Natural killer cell (primary cell): ENCODE measurements at regions not wholly inside any gene's neighbourhood (a gene's known extent, or its start where the extent isn't known, plus 50 kb on each side); places are given as distances from the start of the nearest gene placed in this dataset.

ENCODE experiments used
- ATAC-seq, 3 donors: fragments of 150-1000 bp in 2 of 3; fragments of 200-7000 bp in 1 of 3; cut with Tn5 transposase; 1 replicate in 1 of 3; 2 replicates in 2 of 3; pipeline ENCODE4 v1.10.0; 2021; ENCODE audit warnings: mild to moderate bottlenecking in 2 of 3, moderate library complexity in 2 of 3
- DNase-seq, 2 donors: peaks; one replicate each; pipeline versions ENCODE4 v3.0.0 to v3.0.0-alpha.2; 2013 to 2021; ENCODE audit warnings: mixed read lengths in 1 of 2
- H3K27ac ChIP-seq: one replicate; pipeline ENCODE4 v1.5.1; 2013; ENCODE audit warnings: mild to moderate bottlenecking, low read length
- H3K27me3 ChIP-seq: one replicate; pipeline ENCODE4 v1.6.1; 2013; ENCODE audit warnings: low read length; ENCODE audit not compliant: control insufficient read depth, insufficient read depth
- H3K36me3 ChIP-seq: one replicate; pipeline ENCODE4 v1.6.1; 2013; ENCODE audit warnings: low read length; ENCODE audit not compliant: control insufficient read depth, insufficient read depth
- H3K4me1 ChIP-seq: one replicate; pipeline ENCODE4 v1.6.1; 2013; ENCODE audit warnings: low read length; ENCODE audit not compliant: control insufficient read depth, insufficient read depth
- H3K4me3 ChIP-seq: one replicate; pipeline ENCODE4 v1.5.1; 2013; ENCODE audit warnings: low read length
- H3K9me3 ChIP-seq: one replicate; pipeline ENCODE4 v1.6.1; 2013; ENCODE audit warnings: low read length; ENCODE audit not compliant: control insufficient read depth, insufficient read depth
- H3K27ac Mint-ChIP-seq, 2 donors: one replicate each; pipeline ENCODE4 v1.8.0; 2022; ENCODE audit warnings: mild to moderate bottlenecking in 2 of 2, mixed read lengths in 2 of 2, moderate library complexity in 1 of 2
- H3K27me3 Mint-ChIP-seq, 2 donors: one replicate each; pipeline ENCODE4 v1.8.0; 2022; ENCODE audit warnings: low read depth in 2 of 2, mixed read lengths in 2 of 2
- H3K36me3 Mint-ChIP-seq: one replicate; pipeline ENCODE4 v1.8.0; 2022; ENCODE audit warnings: mixed read lengths
- H3K4me1 Mint-ChIP-seq, 2 donors: one replicate each; pipeline ENCODE4 v1.8.0; 2022; ENCODE audit warnings: mixed read lengths in 2 of 2
- H3K4me3 Mint-ChIP-seq: one replicate; pipeline ENCODE4 v1.8.0; 2022; ENCODE audit warnings: mild to moderate bottlenecking, moderate library complexity, mixed read lengths
- H3K9me3 Mint-ChIP-seq, 2 donors: one replicate each; pipeline ENCODE4 v1.8.0; 2022; ENCODE audit warnings: mixed read lengths in 2 of 2
- WGBS: methylation state at CpG from one replicate; pipeline ENCODE4 v1.1.7; 2013; ENCODE audit warnings: missing lambda C conversion rate; ENCODE audit not compliant: insufficient coverage; 5-methylcytosine and 5-hydroxymethylcytosine counted together
- intact Hi-C: fragments of 100-400 bp; cut with micrococcal nuclease; formaldehyde crosslinking; loops from one replicate; pipeline ENCODE4 v1.14.2; 2022
- TF ChIP-seq, protein P1 (sequence below): fragments of 200-600 bp; IDR thresholded peaks from one replicate; pipeline ENCODE4 v1.8.0; 2022; ENCODE audit warnings: antibody characterized with exemption

DNA sequence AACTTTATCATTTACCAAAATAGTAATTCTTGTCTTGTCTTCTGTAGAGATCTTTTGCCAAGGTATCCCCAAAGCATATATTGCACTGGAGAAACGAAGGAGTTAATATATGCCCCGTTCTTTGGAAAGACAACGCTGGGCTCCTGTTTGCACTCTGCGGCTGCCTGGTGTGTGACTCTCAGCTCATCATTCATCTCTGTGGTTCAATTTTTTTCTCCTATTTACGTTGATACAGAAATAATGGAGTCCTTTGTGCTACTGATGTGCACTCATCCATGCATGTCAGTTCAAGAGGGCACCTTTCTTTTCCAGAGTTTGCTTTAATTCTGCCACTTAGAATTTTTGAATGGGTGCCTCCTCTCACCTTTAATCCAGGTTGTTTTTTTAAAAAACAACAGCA lies 655.5 kb downstream of the DCDC2C start:
- H3K4me3 ChIP-seq: no peak overlapping the region
- ATAC-seq: no peak
- H3K4me1 ChIP-seq: no peaks in the 10 kb centered on the region
- Mint-ChIP-seq H3K27me3 (no peaks in the 10 kb centered on the region), H3K36me3 (peaks cover 4% of the 10 kb centered on the region), H3K9me3 (peaks cover 5 to 8% of the 10 kb centered on the region in 2 donors), H3K27ac (no peak overlapping the region), H3K4me1 (no peaks in the 10 kb centered on the region), H3K4me3 (no peak overlapping the region)
- H3K27ac ChIP-seq: no peak overlapping the region
- H3K9me3 ChIP-seq: no peaks in the 10 kb centered on the region
- TF ChIP-seq, protein P1, sequence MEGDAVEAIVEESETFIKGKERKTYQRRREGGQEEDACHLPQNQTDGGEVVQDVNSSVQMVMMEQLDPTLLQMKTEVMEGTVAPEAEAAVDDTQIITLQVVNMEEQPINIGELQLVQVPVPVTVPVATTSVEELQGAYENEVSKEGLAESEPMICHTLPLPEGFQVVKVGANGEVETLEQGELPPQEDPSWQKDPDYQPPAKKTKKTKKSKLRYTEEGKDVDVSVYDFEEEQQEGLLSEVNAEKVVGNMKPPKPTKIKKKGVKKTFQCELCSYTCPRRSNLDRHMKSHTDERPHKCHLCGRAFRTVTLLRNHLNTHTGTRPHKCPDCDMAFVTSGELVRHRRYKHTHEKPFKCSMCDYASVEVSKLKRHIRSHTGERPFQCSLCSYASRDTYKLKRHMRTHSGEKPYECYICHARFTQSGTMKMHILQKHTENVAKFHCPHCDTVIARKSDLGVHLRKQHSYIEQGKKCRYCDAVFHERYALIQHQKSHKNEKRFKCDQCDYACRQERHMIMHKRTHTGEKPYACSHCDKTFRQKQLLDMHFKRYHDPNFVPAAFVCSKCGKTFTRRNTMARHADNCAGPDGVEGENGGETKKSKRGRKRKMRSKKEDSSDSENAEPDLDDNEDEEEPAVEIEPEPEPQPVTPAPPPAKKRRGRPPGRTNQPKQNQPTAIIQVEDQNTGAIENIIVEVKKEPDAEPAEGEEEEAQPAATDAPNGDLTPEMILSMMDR: no peak
- no peak for DNase-seq
- H3K36me3 ChIP-seq: no peaks in the 10 kb centered on the region
- H3K27me3 ChIP-seq: no peaks in the 10 kb centered on the region
- 80% methylated on average over 5 of the region's 5 CpGs for WGBS
- intact Hi-C loops: no loop called here

DNA sequence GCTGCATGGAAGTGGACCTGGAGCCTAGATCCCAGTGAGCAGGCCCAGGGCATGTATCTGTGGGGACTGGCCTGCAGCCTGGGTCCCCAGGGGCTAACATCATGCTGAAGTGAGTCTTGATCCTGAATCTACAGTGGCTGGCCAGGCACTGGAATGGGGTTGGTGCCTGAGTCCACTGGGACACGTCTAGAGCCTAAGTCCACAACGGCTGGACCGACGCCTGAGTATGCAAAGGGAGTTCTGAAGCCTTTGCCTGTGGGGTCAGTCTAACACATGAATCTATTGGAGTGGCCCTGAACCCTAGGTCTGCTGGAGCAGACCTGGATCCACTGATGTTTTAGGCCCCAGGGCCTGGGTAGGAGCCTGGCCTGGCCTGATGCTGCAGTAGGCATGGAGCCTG lies 665.5 kb downstream of the DCDC2C start:
- no peak for ATAC-seq
- no peaks in the 10 kb centered on the region for H3K36me3 ChIP-seq
- H3K27me3 ChIP-seq: no peaks in the 10 kb centered on the region
- intact Hi-C loops: no loop called here
- H3K27ac ChIP-seq: no peak overlapping the region
- H3K9me3 ChIP-seq: peaks cover 14% of the 10 kb centered on the region
- no peaks in the 10 kb centered on the region for H3K4me1 ChIP-seq
- H3K27ac Mint-ChIP-seq: no peak overlapping the region
- 95% methylated on average over 4 of the region's 4 CpGs for WGBS
- no peaks in the 10 kb centered on the region for H3K27me3 Mint-ChIP-seq
- peaks cover 4% of the 10 kb centered on the region for H3K36me3 Mint-ChIP-seq
- TF ChIP-seq, protein P1: no peak
- no peak overlapping the region for H3K4me3 ChIP-seq
- no peaks in the 10 kb centered on the region for H3K4me1 Mint-ChIP-seq
- H3K9me3 Mint-ChIP-seq: peaks cover 22 to 24% of the 10 kb centered on the region in 2 donors
- no peak for DNase-seq
- H3K4me3 Mint-ChIP-seq: no peak overlapping the region

DNA sequence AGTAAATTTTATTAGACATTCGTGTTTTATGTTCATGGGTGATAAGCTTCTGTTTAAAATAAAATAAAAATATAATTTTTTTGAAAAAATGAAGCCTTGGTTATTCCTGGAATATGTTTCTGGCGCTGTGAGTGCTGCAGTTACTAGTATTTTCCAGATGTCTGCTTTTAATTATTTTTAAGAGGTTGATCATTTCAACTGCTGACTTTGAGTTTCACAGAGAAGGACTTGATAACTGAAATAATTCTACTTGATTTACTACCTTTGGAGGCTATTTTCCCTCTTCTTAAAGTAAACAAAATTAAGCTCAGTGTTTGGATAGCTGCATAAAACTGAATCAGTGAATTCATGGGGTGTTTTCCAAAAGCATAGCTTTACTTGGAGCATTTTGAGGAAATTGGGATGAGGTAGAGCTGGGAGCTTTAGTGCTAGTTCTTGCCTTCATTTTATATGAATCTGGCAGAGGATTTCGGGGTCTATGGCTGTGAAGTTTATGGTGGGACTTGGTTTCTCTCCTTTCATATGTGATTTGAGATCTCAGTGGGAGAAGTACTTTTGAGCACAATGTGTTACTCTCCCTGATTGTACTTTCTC lies 666.5 kb downstream of the DCDC2C start:
- H3K9me3 ChIP-seq: peaks cover 14% of the 10 kb centered on the region
- no peaks in the 10 kb centered on the region for H3K27me3 ChIP-seq
- ATAC-seq: no peak
- H3K27me3 Mint-ChIP-seq: no peaks in the 10 kb centered on the region
- H3K4me3 Mint-ChIP-seq: no peak overlapping the region
- H3K4me3 ChIP-seq: no peak overlapping the region
- no peaks in the 10 kb centered on the region for H3K4me1 ChIP-seq
- WGBS: 68% methylated on average over 3 of the region's 3 CpGs
- no peak for DNase-seq
- no peak overlapping the region for H3K27ac Mint-ChIP-seq
- H3K9me3 Mint-ChIP-seq: peaks cover 20 to 23% of the 10 kb centered on the region in 2 donors
- TF ChIP-seq, protein P1: no peak
- no peaks in the 10 kb centered on the region for H3K36me3 Mint-ChIP-seq
- no peak overlapping the region for H3K27ac ChIP-seq
- H3K4me1 Mint-ChIP-seq: no peaks in the 10 kb centered on the region
- H3K36me3 ChIP-seq: no peaks in the 10 kb centered on the region
- intact Hi-C loops: no loop called here

DNA sequence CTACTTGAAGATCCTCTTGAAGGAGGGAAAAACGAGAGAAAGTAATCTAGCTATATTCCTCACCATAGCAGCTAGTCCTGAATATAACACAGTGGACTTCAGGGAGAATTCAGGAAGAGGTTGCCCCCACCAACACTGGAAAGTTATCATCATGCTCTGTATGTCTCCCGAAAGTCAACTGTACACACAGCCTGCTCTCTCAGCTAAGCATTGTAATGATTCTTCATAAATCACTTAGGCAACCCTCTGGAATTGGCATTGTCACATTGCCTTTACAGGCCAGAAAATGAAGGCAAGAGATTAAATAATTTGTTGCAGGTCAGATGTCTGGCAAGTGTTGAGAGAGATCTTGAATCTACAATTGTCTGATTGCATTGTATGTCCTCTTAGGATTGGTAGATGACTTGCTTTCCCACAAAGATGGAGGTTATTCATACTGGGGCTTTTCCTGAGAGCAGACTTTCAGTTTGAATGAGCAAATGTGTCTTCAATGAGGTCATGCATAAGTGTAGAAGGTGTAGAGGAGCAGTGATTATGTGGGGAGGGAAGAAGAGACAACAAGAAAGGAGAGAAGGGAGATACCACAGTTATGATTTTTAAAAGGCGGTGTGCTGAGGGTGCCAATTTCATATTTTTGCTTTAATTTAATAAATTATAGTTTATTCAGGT lies 667.2 kb downstream of the DCDC2C start:
- H3K27me3 Mint-ChIP-seq: no peaks in the 10 kb centered on the region
- TF ChIP-seq, protein P1: no peak
- peaks cover 18 to 19% of the 10 kb centered on the region in 2 donors for H3K9me3 Mint-ChIP-seq
- no peak overlapping the region for H3K27ac ChIP-seq
- intact Hi-C loops: no loop called here
- peaks cover 14% of the 10 kb centered on the region for H3K9me3 ChIP-seq
- ATAC-seq (no peak), DNase-seq (no peak)
- no peak overlapping the region for H3K27ac Mint-ChIP-seq
- no peaks in the 10 kb centered on the region for H3K27me3 ChIP-seq
- no peaks in the 10 kb centered on the region for H3K4me1 Mint-ChIP-seq
- no peaks in the 10 kb centered on the region for H3K36me3 Mint-ChIP-seq
- no peak overlapping the region for H3K4me3 Mint-ChIP-seq
- H3K36me3 ChIP-seq: no peaks in the 10 kb centered on the region
- H3K4me3 ChIP-seq: no peak overlapping the region
- H3K4me1 ChIP-seq: no peaks in the 10 kb centered on the region
- 50% methylated on average over 1 of the region's 3 CpGs for WGBS
